Bronchial epithelial cell (primary cell): ENCODE measurements at regions not wholly inside any gene's neighbourhood (a gene's known extent, or its start where the extent isn't known, plus 50 kb on each side); places are given as distances from the start of the nearest gene placed in this dataset.

Experiments
- DNase-seq: peaks from one replicate; pipeline ENCODE4 v3.0.0-alpha.2; 2010; ENCODE audit warnings: low read depth
- FAIRE-seq: peaks from 2 replicates; lab custom pipeline; 2011; peaks lifted over from hg19 to GRCh38; lab: Jason Lieb, UNC
- H3K27me3 ChIP-seq: 2 replicates; pipeline ENCODE4 v1.5.1; 2011; ENCODE audit warnings: low read length; ENCODE audit not compliant: control insufficient read depth, insufficient read depth
- H3K36me3 ChIP-seq: 2 replicates; pipeline ENCODE4 v1.5.1; 2011; ENCODE audit warnings: low read length; ENCODE audit not compliant: control insufficient read depth, insufficient read depth
- H3K4me3 ChIP-seq: 2 replicates; pipeline ENCODE4 v1.5.1; 2011; ENCODE audit warnings: mild to moderate bottlenecking, low read depth, low read length, control low read depth
- TF ChIP-seq, protein P1 (sequence below): IDR thresholded peaks from 2 replicates; pipeline ENCODE4 v1.5.1; 2011; ENCODE audit warnings: mild to moderate bottlenecking, moderate library complexity, low read length, control low read depth, inconsistent platforms; ENCODE audit not compliant: insufficient read depth, severe bottlenecking

DNA sequence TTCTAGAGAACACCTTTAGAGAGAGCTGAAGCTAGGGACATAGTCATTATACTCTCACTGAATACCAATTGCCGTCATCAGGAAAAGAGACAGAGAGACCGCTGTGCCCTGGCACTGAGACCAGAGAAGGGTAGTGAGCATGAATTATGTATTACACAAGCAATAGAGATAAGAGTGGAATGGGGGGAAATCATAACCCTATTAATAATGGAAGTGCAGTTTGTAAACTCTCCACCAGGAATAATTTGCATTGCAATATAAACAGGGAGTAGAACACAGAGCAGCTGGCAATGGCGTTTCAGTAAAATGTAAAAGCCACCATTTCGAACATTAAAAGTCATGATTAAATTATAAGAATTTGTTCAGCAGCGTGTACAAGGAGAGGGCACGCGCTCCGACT lies 244.5 kb downstream of the MAFB start:
- FAIRE-seq (no peak), DNase-seq (no peak)
- Histone ChIP-seq H3K27me3 (no peaks in the 10 kb centered on the region), H3K36me3 (no peaks in the 10 kb centered on the region), H3K4me3 (no peak overlapping the region)
- TF ChIP-seq, protein P1, sequence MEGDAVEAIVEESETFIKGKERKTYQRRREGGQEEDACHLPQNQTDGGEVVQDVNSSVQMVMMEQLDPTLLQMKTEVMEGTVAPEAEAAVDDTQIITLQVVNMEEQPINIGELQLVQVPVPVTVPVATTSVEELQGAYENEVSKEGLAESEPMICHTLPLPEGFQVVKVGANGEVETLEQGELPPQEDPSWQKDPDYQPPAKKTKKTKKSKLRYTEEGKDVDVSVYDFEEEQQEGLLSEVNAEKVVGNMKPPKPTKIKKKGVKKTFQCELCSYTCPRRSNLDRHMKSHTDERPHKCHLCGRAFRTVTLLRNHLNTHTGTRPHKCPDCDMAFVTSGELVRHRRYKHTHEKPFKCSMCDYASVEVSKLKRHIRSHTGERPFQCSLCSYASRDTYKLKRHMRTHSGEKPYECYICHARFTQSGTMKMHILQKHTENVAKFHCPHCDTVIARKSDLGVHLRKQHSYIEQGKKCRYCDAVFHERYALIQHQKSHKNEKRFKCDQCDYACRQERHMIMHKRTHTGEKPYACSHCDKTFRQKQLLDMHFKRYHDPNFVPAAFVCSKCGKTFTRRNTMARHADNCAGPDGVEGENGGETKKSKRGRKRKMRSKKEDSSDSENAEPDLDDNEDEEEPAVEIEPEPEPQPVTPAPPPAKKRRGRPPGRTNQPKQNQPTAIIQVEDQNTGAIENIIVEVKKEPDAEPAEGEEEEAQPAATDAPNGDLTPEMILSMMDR: no peak

DNA sequence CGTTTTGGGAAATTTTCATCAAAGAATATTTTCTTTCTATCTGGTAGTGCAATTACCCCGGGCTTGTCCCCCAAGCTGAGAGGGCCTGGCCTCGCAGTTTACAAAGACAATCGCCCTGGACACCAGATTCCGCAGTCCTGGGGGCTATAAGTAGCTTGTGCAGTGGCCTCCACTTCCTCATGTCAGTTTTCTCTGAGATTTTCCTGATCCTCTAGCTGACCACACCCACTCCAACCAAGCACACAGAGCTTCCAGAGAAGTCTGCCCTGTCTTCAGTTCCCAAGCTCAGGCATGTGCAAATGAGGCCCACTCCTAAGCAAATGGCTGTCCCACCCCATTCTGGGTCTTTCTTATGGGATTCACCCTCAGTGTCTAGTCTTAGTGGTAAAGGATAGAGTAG lies 245.3 kb downstream of the MAFB start:
- FAIRE-seq: no peak
- TF ChIP-seq, protein P1: no peak
- Histone ChIP-seq H3K4me3 (no peak overlapping the region), H3K27me3 (no peaks in the 10 kb centered on the region), H3K36me3 (no peaks in the 10 kb centered on the region)
- DNase-seq: no peak

DNA sequence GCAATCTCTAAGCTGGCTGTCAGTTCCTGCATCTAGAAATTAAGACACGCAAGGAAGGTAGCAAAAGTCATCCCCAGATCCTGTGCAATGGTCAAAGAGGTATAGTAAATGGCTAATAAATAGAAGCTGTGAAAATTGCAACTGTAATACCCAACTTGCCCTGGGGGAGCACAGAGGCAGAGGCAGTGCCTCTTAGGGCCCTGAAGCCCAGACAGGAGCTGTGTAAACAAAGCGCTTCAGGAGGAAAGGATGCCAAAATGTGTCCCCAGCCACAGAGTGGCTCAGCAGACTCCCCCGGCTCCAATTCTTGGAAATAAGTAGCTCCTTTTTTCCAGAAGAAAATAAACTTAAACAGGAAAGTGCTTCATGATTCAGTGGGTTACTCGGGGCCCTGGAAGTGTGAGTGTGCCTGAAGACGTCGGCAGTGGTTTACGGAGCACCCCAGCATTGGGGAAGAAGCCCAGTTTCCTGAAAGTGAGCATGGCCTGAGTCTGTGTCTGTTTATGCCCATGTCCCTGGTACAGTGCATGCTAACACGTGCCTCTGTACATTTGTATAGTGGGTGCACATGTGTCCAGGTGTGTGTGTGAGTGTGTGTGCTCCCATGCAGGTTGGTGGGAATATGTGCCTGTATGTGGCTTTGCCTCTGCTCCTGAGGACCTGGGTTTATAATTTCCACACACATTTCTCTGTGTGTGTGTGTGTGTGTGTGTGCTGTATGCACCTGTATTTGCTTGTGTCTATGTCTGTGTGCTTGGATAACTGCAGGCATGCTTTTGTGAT lies 246.7 kb downstream of the MAFB start:
- TF ChIP-seq, protein P1: peak; percentile 36
- peak; percentile 17 for DNase-seq
- Histone ChIP-seq H3K27me3 (no peaks in the 10 kb centered on the region), H3K36me3 (no peaks in the 10 kb centered on the region), H3K4me3 (no peak overlapping the region)
- no peak for FAIRE-seq

DNA sequence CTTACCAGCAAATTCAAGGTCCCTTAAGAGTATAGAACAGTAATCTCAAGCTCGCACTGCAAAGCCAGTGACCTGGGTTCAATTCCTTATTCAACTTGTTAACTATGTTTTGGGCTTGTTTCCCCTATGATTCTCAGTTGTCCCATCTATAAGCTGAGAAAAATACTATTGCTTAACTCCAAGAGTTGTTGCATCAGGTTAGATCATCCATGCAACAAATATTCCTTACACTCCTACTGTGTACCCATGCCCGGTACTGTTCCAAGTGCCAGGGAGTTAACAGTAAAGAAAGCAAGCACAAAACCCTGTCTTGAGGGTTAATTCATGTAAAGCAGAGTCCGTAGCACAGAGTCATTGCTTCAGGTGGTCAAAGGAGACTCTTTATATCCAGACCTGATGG lies 247.3 kb downstream of the MAFB start:
- FAIRE-seq (no peak), DNase-seq (peak; percentile 13)
- Histone ChIP-seq H3K27me3 (no peaks in the 10 kb centered on the region), H3K36me3 (no peaks in the 10 kb centered on the region), H3K4me3 (no peak overlapping the region)
- TF ChIP-seq, protein P1: no peak

DNA sequence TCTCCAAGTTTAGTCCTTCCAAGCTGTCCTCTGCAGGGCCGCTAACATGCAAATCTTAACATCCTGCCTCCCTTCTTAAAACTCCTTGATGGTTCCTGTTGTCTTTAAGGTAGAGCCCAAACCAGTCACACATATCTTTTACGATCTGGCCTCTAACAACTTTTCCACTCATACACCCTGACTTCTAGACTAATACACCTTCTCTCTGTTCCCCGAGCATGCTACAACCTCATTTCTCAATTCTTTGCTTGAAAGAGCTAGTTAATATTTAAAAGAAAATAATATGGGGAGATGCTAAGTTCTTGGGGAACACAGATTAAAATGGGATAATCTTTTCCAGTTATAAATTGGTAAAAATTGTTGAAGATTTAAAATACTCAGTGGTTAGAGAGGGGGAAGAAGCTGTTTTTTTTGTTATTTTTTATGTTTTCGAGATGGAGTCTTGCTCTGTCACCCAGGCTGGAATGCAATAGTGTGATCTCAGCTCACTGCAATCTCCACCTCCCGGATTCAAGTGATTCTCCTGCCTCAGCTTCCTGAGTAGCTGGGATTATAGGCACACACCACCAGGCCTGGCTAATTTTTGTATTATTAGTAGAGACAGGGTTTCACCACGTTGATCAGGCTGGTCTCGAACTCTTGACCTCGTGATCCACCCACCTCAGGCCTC lies 250.7 kb downstream of the MAFB start:
- Histone ChIP-seq H3K4me3 (no peak overlapping the region), H3K27me3 (no peaks in the 10 kb centered on the region), H3K36me3 (no peaks in the 10 kb centered on the region)
- DNase-seq (no peak), FAIRE-seq (no peak)
- TF ChIP-seq, protein P1: no peak
